PC-3 (cell line): ENCODE measurements at regions not wholly inside any gene's neighbourhood (a gene's known extent, or its start where the extent isn't known, plus 50 kb on each side); places are given as distances from the start of the nearest gene placed in this dataset.

ENCODE experiments used
- ATAC-seq: fragments of 200-7000 bp; cut with Tn5 transposase; 2 replicates; pipeline ENCODE4 v1.9.1; 2020; ENCODE audit warnings: mild to moderate bottlenecking, moderate library complexity
- BruUV-seq: library from RNA; stranded (reverse); fragments of 400-500 nt; replicated peaks from 2 replicates; lab custom pipeline; 2021; lab: Mats Ljungman, UMichigan
- CTCF ChIA-PET: fragments of 300-600 bp; sonication (Branson Sonifier 250); formaldehyde crosslinking; loops from one replicate; lab custom pipeline; 2022; ENCODE audit warnings: antibody characterized with exemption; lab: Charles Lee
- POLR2A ChIA-PET: fragments of 300-600 bp; sonication (Branson Sonifier 250); formaldehyde crosslinking; loops from one replicate; lab custom pipeline; 2022; ENCODE audit warnings: antibody characterized with exemption; ENCODE audit not compliant: unreplicated experiment; lab: Charles Lee
- DNase-seq: peaks from one replicate; pipeline ENCODE4 v3.0.0-alpha.2; 2015
- H2AFZ ChIP-seq: fragments of 300-600 bp; sonication (generic); 2 replicates; pipeline ENCODE4 v1.6.0; 2016; ENCODE audit warnings: antibody characterized with exemption, low read length
- H3F3A ChIP-seq: fragments of 300-600 bp; sonication (generic); one replicate; pipeline ENCODE4 v1.6.0; 2017; ENCODE audit warnings: antibody characterized with exemption, low read length, control low read depth, mild to moderate bottlenecking; ENCODE audit not compliant: unreplicated experiment
- H3K27ac ChIP-seq: fragments of 300-600 bp; sonication (generic); 2 replicates; pipeline ENCODE4 v1.5.1; 2016; ENCODE audit warnings: mild to moderate bottlenecking, low read length
- H3K27me3 ChIP-seq: fragments of 300-600 bp; sonication (generic); 2 replicates; pipeline ENCODE4 v1.6.1; 2016; ENCODE audit warnings: low read length, mixed read lengths
- H3K36me3 ChIP-seq: fragments of 300-600 bp; sonication (generic); 2 replicates; pipeline ENCODE4 v1.6.1; 2016; ENCODE audit warnings: low read depth, mixed run types, low read length, mixed read lengths
- H3K4me1 ChIP-seq: fragments of 300-600 bp; sonication (generic); 2 replicates; pipeline ENCODE4 v1.5.1; 2016; ENCODE audit warnings: low read length; ENCODE audit not compliant: insufficient read depth
- H3K4me2 ChIP-seq: fragments of 300-600 bp; sonication (generic); 2 replicates; pipeline ENCODE4 v1.6.0; 2016; ENCODE audit warnings: low read length
- H3K4me3 ChIP-seq: fragments of 300-600 bp; sonication (generic); 2 replicates; pipeline ENCODE4 v1.5.1; 2016; ENCODE audit warnings: mild to moderate bottlenecking, low read length, mixed read lengths
- H3K79me2 ChIP-seq: fragments of 300-600 bp; sonication (generic); 2 replicates; pipeline ENCODE4 v1.6.1; 2017; ENCODE audit warnings: low read length, mixed read lengths
- H3K9ac ChIP-seq: fragments of 300-600 bp; sonication (generic); 2 replicates; pipeline ENCODE4 v1.6.0; 2016; ENCODE audit warnings: mild to moderate bottlenecking, low read length
- H3K9me2 ChIP-seq: fragments of 300-600 bp; sonication (generic); replicated peaks from 2 replicates; pipeline ENCODE4 v1.6.1; 2016; ENCODE audit warnings: mixed run types, low read length, mixed read lengths
- H3K9me3 ChIP-seq: fragments of 300-600 bp; sonication (generic); 2 replicates; pipeline ENCODE4 v1.6.1; 2016; ENCODE audit warnings: low read length, mixed read lengths
- H4K20me1 ChIP-seq: fragments of 300-600 bp; sonication (generic); 2 replicates; pipeline ENCODE4 v1.6.1; 2016; ENCODE audit warnings: low read length, mixed read lengths
- EZH2 ChIP-seq: fragments of 300-600 bp; sonication (generic); IDR thresholded peaks from one replicate; pipeline ENCODE4 v1.6.1; 2017; ENCODE audit warnings: antibody characterized with exemption, mild to moderate bottlenecking, low read length; ENCODE audit not compliant: unreplicated experiment
- EZH2phosphoT487 ChIP-seq: fragments of 300-600 bp; sonication (generic); IDR thresholded peaks from 2 replicates; pipeline ENCODE4 v1.6.1; 2018; ENCODE audit warnings: mild to moderate bottlenecking, antibody characterized with exemption, low read length, borderline replicate concordance
- intact Hi-C: fragments of 100-400 bp; cut with micrococcal nuclease; formaldehyde crosslinking; loops from 2 replicates; pipeline ENCODE4 v1.9.0; 2023
- TF ChIP-seq, protein P1 (sequence below): fragments of 300-600 bp; sonication (generic); conservative IDR thresholded peaks from 2 replicates; pipeline ENCODE4 v1.5.1; 2017; ENCODE audit warnings: antibody characterized with exemption, low read depth, mild to moderate bottlenecking, low read length

DNA sequence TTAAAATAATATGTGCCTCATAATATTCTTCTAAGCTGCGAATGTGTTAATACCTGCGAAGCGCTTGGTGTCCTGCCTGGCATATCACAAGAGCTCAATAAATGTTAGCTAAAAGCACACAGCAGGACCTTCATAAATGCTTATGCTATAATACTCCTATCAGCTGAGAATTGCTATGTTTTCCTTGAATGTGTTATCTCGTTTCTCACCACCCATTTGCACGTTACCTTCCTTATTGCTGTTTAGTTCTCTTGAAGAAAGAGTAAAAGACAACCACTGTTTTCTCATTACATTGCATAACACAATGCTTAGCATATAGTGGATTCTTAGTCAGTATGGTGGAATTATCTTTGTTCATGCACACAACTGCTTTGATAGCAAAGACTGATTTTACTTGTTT, 76.6 kb downstream of the EDN1 start:
- ATAC-seq (no peak), DNase-seq (no peak)
- intact Hi-C loops, result no loop called here
- Histone ChIP-seq H4K20me1 (no peaks in the 10 kb centered on the region), H3K9me2 (no peaks in the 10 kb centered on the region), H3K4me1 (peaks cover 21% of the 10 kb centered on the region), H3K79me2 (no peaks in the 10 kb centered on the region), H3K4me3 (no peak overlapping the region), H3F3A (no peaks in the 10 kb centered on the region), H3K4me2 (no peak overlapping the region), H3K27ac (no peak overlapping the region), H3K9me3 (no peaks in the 10 kb centered on the region), H3K9ac (no peak overlapping the region), H2AFZ (no peak overlapping the region), H3K36me3 (no peaks in the 10 kb centered on the region), H3K27me3 (no peaks in the 10 kb centered on the region)
- no TSS peak for BruUV-seq
- CTCF ChIA-PET, result no interaction called here
- POLR2A ChIA-PET, result no interaction called here
- TF ChIP-seq EZH2phosphoT487, result no peak
- TF ChIP-seq, protein P1, sequence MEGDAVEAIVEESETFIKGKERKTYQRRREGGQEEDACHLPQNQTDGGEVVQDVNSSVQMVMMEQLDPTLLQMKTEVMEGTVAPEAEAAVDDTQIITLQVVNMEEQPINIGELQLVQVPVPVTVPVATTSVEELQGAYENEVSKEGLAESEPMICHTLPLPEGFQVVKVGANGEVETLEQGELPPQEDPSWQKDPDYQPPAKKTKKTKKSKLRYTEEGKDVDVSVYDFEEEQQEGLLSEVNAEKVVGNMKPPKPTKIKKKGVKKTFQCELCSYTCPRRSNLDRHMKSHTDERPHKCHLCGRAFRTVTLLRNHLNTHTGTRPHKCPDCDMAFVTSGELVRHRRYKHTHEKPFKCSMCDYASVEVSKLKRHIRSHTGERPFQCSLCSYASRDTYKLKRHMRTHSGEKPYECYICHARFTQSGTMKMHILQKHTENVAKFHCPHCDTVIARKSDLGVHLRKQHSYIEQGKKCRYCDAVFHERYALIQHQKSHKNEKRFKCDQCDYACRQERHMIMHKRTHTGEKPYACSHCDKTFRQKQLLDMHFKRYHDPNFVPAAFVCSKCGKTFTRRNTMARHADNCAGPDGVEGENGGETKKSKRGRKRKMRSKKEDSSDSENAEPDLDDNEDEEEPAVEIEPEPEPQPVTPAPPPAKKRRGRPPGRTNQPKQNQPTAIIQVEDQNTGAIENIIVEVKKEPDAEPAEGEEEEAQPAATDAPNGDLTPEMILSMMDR, result no peak
- TF ChIP-seq EZH2, result no peak

DNA sequence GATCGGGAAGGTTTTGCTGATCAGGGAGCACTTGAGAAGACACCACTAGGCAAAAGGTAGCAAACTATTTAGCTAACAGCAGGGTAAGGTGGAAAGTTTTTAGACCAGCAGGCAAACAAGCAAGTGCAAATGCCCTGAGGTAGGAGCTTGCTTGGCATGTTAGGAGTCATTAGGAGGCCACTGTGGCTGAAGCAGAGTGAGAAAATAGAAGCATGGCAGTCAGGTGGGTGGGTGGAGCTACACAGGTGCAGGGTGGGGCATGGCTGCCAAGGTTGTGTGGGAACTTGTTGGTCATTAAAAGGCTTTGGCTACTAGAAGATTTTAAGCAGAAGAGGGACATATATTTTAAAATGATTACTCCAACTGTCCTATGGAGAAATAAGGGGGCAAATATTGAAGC, 77.3 kb downstream of the EDN1 start:
- H2AFZ ChIP-seq, result no peak overlapping the region
- H3K4me3 ChIP-seq, result no peak overlapping the region
- ChIA-PET CTCF (no interaction called here), POLR2A (no interaction called here)
- DNase-seq (no peak), ATAC-seq (no peak)
- H3F3A ChIP-seq, result no peaks in the 10 kb centered on the region
- H3K9ac ChIP-seq, result no peak overlapping the region
- H3K79me2 ChIP-seq, result no peaks in the 10 kb centered on the region
- no peaks in the 10 kb centered on the region for H3K27me3 ChIP-seq
- BruUV-seq, result no TSS peak
- no peak overlapping the region for H3K27ac ChIP-seq
- no peaks in the 10 kb centered on the region for H3K36me3 ChIP-seq
- no peak overlapping the region for H3K4me2 ChIP-seq
- H3K4me1 ChIP-seq, result peaks cover 25% of the 10 kb centered on the region
- no peaks in the 10 kb centered on the region for H3K9me3 ChIP-seq
- H3K9me2 ChIP-seq, result no peaks in the 10 kb centered on the region
- intact Hi-C loops, result no loop called here
- H4K20me1 ChIP-seq, result no peaks in the 10 kb centered on the region
- TF ChIP-seq EZH2, result no peak
- TF ChIP-seq, protein P1, result no peak
- TF ChIP-seq EZH2phosphoT487, result no peak

DNA sequence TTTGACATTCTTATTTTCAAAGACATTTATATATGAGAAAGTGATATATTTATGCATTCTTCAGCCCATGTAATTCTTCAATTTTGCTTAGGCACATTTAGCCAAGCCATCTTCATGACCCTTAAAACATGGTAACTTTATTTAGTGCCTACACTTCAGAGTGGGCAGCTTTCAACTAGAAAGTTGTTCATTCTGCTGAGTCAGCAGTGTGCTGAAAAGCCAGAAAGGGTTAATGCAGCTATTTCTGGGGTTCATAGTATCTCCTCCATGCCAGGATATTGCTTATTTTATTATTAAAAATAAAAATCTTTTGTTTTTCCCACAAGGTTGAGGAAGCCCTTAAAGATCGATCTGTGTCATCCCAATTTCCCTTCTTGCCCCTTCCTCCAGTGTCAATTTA, 79.2 kb downstream of the EDN1 start:
- H3K9me3 ChIP-seq, result no peaks in the 10 kb centered on the region
- H3K9me2 ChIP-seq, result no peaks in the 10 kb centered on the region
- intact Hi-C loops, result loop anchor here (1.0 kb wide), 2 partner anchors 79 to 135 kb away; partner anchors contain the start of gene EDN1
- H3K79me2 ChIP-seq, result no peaks in the 10 kb centered on the region
- BruUV-seq, result no TSS peak
- no peaks in the 10 kb centered on the region for H3K36me3 ChIP-seq
- H3K9ac ChIP-seq, result no peak overlapping the region
- no peak overlapping the region for H2AFZ ChIP-seq
- H3F3A ChIP-seq, result no peaks in the 10 kb centered on the region
- peaks cover 25% of the 10 kb centered on the region for H3K4me1 ChIP-seq
- ATAC-seq, result no peak
- no peaks in the 10 kb centered on the region for H4K20me1 ChIP-seq
- H3K4me2 ChIP-seq, result 0 out of 2 replicates have a peak overlapping the region, but pooled peaks have one; percentile 27
- H3K4me3 ChIP-seq, result no peak overlapping the region
- DNase-seq, result no peak
- no peaks in the 10 kb centered on the region for H3K27me3 ChIP-seq
- ChIA-PET CTCF (interaction anchor here (0.7 to 1.1 kb wide), 2 partner anchors 79 to 83 kb away, joined by 3 read pairs; partner anchors contain the start of gene EDN1), POLR2A (interaction anchor here (0.9 kb wide), 1 partner anchor 78 kb away, joined by 5 read pairs; no protein-coding TSS in a partner anchor)
- H3K27ac ChIP-seq, result peak overlapping the region; percentile 25; the same call in 1 of the 2 replicates
- TF ChIP-seq, protein P1, result no peak
- no peak for TF ChIP-seq EZH2phosphoT487
- no peak for TF ChIP-seq EZH2
